M059J (cell line): ENCODE measurements at regions not wholly inside any gene's neighbourhood (a gene's known extent, or its start where the extent isn't known, plus 50 kb on each side); places are given as distances from the start of the nearest gene placed in this dataset.
A peak's percentile ranks its signal among the peaks of the same experiment; 100 is the strongest.

Source experiments
- DNase-seq: peaks from one replicate; pipeline ENCODE4 v3.0.0-alpha.2; 2012; ENCODE audit warnings: low read depth

DNA sequence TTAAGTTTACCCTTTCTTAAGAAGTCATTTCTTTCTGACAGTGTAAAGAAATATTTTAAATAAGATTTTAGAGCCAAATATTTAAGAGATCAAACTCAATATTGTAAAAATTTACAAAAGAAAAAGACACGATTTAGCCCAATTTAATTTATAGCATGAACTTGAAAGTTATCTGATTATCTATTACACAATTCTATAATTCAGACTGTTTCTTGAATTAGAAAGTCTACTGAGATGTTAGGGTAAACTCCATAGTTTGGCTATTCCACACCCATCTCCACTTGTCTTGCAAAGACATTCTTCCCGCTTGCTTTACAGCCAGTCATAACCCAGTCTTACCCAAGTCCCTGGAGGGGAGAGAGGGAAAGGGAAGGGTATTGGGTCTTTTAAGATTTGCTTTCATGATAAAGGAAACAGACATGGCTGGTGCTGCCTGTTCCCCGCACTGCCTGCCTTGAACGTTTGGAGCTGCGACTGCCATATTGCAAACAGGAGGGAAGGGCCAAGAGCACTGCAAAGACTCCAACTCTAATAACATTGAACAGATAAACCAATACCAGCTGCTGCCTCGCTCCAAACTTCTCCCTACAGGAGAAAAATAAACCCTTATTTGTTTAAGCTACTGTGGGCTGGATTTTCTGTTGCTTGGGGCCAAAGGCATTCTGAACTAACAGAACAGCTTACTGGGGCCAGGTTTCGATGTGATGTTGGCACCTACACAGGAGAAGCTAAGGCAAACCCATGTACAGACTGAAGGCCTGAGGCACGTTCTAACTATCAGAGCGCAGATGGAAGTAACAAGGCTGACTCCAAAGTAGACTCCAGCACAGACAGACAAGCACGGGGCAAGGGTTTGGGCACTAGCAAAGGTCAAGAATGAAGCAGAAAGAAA is 552.3 kb upstream of the JARID2 start:
- DNase-seq: no peak

DNA sequence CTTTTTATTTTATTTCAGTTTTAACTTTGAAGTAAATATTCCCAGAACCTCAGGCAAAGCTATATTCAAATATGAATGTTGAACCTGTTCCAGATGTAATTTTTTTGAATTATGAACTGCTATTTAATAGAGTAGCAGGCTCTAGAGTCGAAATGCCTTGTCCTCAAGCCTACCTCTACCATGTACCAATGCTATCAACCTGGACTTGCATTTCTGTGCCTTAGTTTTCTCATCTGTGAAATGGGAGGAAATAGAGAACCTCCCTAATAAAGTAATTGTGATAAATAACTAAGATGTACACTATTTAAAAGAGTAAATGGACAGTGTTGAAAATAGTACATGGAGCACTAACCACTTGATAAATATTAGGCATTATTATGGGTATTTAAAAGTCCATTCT is 551.6 kb upstream of the JARID2 start:
- no peak for DNase-seq

DNA sequence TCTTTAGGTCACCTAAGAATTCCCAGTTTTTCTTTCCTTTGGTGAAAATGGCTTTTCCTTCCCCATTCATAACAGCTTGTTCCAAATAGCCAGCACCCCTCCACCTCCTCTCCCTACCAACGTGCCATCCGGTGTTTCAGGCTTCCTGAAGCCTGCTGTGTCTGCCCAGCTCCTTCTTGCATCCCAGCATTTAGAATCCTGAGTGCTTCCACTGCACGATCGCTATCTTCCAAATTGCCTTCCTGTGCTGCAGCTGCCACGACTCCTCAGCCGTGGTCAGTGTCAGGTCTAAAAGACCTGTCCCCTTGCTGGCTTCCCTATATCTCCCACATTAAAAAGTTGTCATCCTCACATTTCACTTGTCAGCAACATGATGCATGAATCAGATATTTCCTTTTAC is 550.3 kb upstream of the JARID2 start:
- no peak for DNase-seq

DNA sequence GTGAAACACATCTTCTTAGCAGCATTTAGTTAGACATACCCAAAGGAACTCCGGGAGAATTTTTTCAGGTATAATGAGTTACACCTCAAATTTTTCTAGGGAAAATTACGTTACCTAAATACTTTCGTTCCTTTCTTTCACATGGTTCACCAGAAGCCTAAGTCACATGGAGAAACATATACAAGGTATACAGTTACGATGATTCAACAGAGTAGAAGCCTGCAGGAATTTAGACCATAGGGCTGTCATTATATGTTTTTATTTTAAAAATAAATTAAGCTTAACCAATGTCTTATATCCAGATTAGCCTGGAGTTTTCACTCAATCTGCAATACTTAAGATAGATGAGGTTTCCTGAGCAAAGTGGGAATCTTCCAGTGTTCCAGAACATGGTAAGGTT is 549.5 kb upstream of the JARID2 start:
- no peak for DNase-seq

- DNase-seq: no peak
These were observed 548.4 kb upstream of the JARID2 start for GRCh38 chr6:14697427-14697826.

GRCh38 chr6:14699803-14700601 is 545.9 kb upstream of the JARID2 start:
- DNase-seq: no peak

DNA sequence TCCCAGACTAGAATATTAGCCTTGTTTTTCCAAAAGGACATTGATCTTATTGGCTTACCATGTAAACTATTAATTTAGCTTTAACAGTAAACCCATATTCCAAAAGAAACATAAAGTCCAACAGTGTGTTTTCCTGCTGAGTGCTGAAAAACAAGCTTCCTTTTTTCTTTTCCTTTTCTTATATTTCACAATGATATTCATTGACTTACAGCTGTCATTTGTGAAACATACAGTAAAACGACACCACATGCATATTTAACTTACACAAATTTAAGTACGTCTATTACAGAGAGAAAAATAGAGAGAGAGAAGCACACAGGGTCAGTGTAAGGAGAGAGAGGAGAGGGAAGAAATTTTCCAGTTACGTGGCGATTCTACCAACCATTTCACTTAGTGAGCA is 543.9 kb upstream of the JARID2 start:
- no peak for DNase-seq

- DNase-seq: no peak
These were observed 543.2 kb upstream of the JARID2 start for GRCh38 chr6:14702678-14703077.

DNA sequence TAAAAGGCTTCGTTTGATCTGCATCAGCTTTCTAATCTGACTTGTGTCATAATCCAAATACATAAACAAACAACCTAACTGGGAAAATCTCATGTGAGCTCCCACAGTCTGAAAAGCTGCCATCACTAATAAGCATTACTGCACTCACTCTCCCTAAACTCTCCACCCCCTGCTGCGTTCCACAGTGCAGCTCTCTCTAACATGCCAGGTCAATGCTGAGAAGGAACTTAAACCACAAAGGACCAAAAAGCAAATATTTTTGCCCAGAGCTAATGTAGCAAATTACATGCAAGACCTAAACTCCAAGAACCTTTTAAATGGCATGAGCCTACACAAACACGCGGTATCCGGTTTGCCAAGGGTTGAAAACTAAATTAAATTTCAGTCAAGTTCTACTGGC is 542.3 kb upstream of the JARID2 start:
- peak; percentile 98 for DNase-seq

DNA sequence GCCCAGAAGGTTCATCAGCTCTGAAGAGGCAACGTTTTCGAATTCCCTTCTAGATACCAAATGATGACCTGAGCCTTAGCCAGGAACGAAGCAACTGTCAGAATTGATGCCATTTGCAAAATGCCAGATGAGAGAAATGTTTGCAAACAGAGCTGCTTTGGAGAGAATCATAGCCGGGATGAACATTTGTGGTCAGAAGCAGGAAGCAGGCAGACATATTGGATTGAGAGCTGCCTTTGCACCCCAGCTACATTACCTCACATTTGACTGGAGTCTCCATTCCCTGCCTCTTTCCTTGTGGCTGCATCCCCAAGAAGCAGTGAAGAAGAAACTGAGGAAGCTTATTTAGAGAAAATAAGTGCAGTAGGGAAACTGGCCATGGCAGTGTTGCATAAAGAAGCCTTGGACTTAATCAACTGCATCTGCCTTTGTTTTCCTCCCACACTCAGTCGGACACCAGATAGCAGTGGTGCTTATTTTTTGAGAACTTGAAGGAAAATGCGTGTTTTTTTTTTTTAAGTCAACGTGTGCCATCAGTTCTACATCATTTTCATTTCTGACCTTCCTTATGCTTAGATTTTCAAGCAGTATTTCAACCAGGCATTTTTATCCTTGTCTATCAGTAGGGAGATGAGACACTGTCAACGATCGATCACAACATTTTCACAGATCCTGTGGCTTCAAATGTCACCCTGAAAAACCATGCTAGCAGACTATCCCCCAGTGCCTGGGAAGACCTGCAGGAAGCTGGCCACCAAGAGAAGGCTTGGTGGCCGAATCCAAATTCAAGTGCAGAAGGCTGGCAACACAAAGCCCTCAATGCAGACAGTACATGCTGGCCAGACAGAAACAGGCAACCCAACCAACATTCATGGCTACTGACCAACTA is 541.2 kb upstream of the JARID2 start:
- peak; percentile 88 for DNase-seq

- no peak for DNase-seq
These were observed 540.0 kb upstream of the JARID2 start for GRCh38 chr6:14705841-14706377.

- DNase-seq: peak; percentile 100
These were observed 539.4 kb upstream of the JARID2 start for GRCh38 chr6:14706378-14706929.

DNA sequence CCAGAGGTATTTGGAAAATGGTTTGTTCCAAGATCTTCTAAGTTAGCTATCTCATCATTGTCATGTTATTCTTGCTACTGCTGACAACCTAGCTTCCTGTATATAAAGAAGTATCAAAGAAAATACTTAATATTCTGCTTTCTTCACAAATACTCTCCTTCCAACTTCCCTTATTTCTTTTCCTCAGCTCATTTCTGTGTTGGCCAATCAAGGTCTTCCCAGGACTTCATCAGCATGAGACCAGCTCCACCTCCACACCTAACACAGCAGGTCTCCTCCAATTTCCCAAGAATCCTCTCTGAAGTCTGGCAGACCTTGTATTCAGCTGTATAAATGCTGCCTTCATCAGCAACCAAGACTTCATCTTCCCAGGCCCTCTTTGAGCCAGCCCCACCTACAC is 538.6 kb upstream of the JARID2 start:
- peak; percentile 15 for DNase-seq

DNA sequence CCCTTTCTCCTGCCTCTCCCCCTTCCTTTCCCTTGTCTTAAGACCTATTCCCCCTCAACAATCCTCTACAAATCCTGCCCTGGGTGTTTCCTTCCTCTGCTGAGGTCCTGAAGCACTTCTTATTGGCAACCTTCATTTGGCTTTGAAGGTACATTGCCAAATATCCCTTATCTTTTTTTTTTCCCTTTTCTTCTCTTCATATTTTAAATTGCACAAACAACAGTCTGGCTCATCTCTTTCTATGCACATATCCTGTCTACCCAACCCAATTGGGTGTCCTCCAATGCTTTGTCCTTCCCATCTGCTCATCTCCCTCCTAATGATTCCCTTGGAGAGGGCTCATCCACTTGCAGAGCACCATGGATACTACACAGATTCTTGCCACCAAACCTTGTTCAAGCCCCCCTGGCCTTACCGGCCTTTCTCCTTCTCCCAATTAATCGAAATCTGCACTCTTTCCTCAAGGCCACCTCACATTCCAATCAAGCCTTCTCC is 537.9 kb upstream of the JARID2 start:
- DNase-seq: no peak

GRCh38 chr6:14709066-14709670 is 536.7 kb upstream of the JARID2 start:
- DNase-seq: peak; percentile 90

GRCh38 chr6:14709900-14710299 is 536.0 kb upstream of the JARID2 start:
- peak; percentile 22 for DNase-seq

- DNase-seq: no peak
These were observed 535.4 kb upstream of the JARID2 start for GRCh38 chr6:14710421-14710820.

- peak; percentile 97 for DNase-seq
These were observed 534.7 kb upstream of the JARID2 start for GRCh38 chr6:14711056-14711703.

DNA sequence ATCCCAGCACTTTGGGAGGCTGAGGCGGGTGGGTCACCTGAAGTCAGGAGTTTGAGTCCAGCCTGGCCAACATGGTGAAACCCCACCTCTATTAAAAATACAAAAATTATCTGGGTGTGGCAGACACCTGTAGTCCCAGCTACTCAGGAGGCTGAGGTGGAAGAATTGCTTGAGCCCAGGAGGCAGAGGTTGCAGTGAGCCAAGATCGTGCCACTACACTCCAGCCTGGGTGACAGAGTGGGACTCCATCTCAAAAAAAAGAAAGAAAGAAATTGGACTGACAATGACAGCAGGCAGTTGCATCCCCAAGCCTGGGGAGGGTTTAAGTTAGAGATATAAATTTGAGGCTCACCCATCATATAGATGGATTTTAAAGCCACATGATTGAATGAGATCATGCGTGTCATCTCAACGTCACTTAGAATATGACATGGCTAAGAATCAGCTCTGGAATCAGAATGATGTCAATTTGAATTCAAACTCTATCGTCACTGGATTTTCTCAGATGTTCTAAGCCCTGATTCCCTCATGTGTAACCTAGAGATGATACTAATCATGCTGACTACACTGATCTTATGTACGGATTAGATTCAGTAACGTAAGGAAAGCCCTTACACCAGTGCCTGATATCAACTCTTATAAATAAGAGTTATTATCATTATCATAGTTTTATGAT is 534.0 kb upstream of the JARID2 start:
- DNase-seq: peak; percentile 17
